GM21576 (cell line): ENCODE measurements at regions not wholly inside any gene's neighbourhood (a gene's known extent, or its start where the extent isn't known, plus 50 kb on each side); places are given as distances from the start of the nearest gene placed in this dataset.
"Not testable (repeated sequence)": the region's sequence is repeated elsewhere in the genome, so short reads cannot be mapped to it uniquely, and the experiment has no call there.

ENCODE experiments used
- ATAC-seq: cut with Tn5 transposase; IDR thresholded peaks from one replicate; pipeline ENCODE4 v1.9.1; 2021; ENCODE audit warnings: mild to moderate bottlenecking, moderate library complexity; ENCODE audit not compliant: unreplicated experiment

GRCh38 chr6:68031054-68031453 lies 604.0 kb upstream of the ADGRB3 start:
- no peak for ATAC-seq

GRCh38 chr6:68026483-68026882 lies 608.6 kb upstream of the ADGRB3 start:
- ATAC-seq = no peak

- no peak for ATAC-seq
These were observed 609.3 kb upstream of the ADGRB3 start for GRCh38 chr6:68025764-68026163.

GRCh38 chr6:68024570-68025269 lies 610.4 kb upstream of the ADGRB3 start:
- ATAC-seq = no peak

GRCh38 chr6:68022968-68023367 lies 612.1 kb upstream of the ADGRB3 start:
- ATAC-seq = not testable (repeated sequence)

- ATAC-seq = no peak
These were observed 621.1 kb upstream of the ADGRB3 start for GRCh38 chr6:68013780-68014515.

GRCh38 chr6:68012822-68013221 lies 622.3 kb upstream of the ADGRB3 start:
- no peak for ATAC-seq

- ATAC-seq = no peak
These were observed 624.1 kb upstream of the ADGRB3 start for GRCh38 chr6:68010936-68011335.

- no peak for ATAC-seq
These were observed 626.6 kb upstream of the ADGRB3 start for GRCh38 chr6:68008445-68008844.

GRCh38 chr6:68007717-68008116 lies 627.4 kb upstream of the ADGRB3 start:
- no peak for ATAC-seq

- no peak for ATAC-seq
These were observed 648.3 kb upstream of the ADGRB3 start for GRCh38 chr6:67986694-67987232.

- ATAC-seq = no peak
These were observed 658.6 kb upstream of the ADGRB3 start for GRCh38 chr6:67976486-67976885.

GRCh38 chr6:67974931-67975330 lies 660.2 kb upstream of the ADGRB3 start:
- ATAC-seq = no peak

GRCh38 chr6:67971812-67972211 lies 663.3 kb upstream of the ADGRB3 start:
- ATAC-seq = no peak

GRCh38 chr6:67966830-67967229 lies 668.3 kb upstream of the ADGRB3 start:
- no peak for ATAC-seq

GRCh38 chr6:67956352-67956751 lies 678.7 kb upstream of the ADGRB3 start:
- ATAC-seq = no peak

- no peak for ATAC-seq
These were observed 682.1 kb upstream of the ADGRB3 start for GRCh38 chr6:67952948-67953347.

GRCh38 chr6:67952121-67952520 lies 683.0 kb upstream of the ADGRB3 start:
- ATAC-seq = no peak

GRCh38 chr6:67947762-67948161 lies 687.3 kb upstream of the ADGRB3 start:
- not testable (repeated sequence) for ATAC-seq

GRCh38 chr6:67935976-67936477 lies 699.1 kb upstream of the ADGRB3 start:
- no peak for ATAC-seq

GRCh38 chr6:67933278-67933677 lies 701.8 kb upstream of the ADGRB3 start:
- no peak for ATAC-seq

GRCh38 chr6:67922588-67922987 lies 712.5 kb upstream of the ADGRB3 start:
- not testable (repeated sequence) for ATAC-seq
